ENCODE measurements at regions not wholly inside any gene's neighbourhood (a gene's known extent, or its start where the extent isn't known, plus 50 kb on each side); places are given as distances from the start of the nearest gene placed in this dataset.
"Not testable (repeated sequence)": the region's sequence is repeated elsewhere in the genome, so short reads cannot be mapped to it uniquely, and the experiment has no call there.

GRCh38 chr5:13133951-13134350, 810.5 kb downstream of the DNAH5 start:
- Mint-ChIP-seq H3K36me3 (ENCODE audit: low read depth) (no peaks in the 10 kb centered on the region), H3K4me3 (no peak overlapping the region), H3K9me3 (peaks cover 6% of the 10 kb centered on the region), H3K27ac (no peak overlapping the region), H3K4me1 (ENCODE audit: low read depth) (no peaks in the 10 kb centered on the region), H3K27me3 (no peaks in the 10 kb centered on the region)

- Mint-ChIP-seq H3K36me3 (ENCODE audit: low read depth) (no peaks in the 10 kb centered on the region), H3K4me3 (no peak overlapping the region), H3K27ac (no peak overlapping the region), H3K27me3 (no peaks in the 10 kb centered on the region), H3K4me1 (ENCODE audit: low read depth) (no peaks in the 10 kb centered on the region), H3K9me3 (peaks cover 15% of the 10 kb centered on the region)
Measured at GRCh38 chr5:13115476-13115875, 829.0 kb downstream of the DNAH5 start.

GRCh38 chr5:13108265-13108664, 836.2 kb downstream of the DNAH5 start:
- Mint-ChIP-seq H3K4me1 (ENCODE audit: low read depth) (no peaks in the 10 kb centered on the region), H3K27me3 (no peaks in the 10 kb centered on the region), H3K9me3 (peaks cover 16% of the 10 kb centered on the region), H3K27ac (no peak overlapping the region), H3K4me3 (no peak overlapping the region), H3K36me3 (ENCODE audit: low read depth) (no peaks in the 10 kb centered on the region)

GRCh38 chr5:13107537-13107936, 837.0 kb downstream of the DNAH5 start:
- Mint-ChIP-seq H3K27me3 (no peaks in the 10 kb centered on the region), H3K36me3 (ENCODE audit: low read depth) (no peaks in the 10 kb centered on the region), H3K4me1 (ENCODE audit: low read depth) (no peaks in the 10 kb centered on the region), H3K4me3 (no peak overlapping the region), H3K9me3 (peaks cover 12% of the 10 kb centered on the region), H3K27ac (no peak overlapping the region)

GRCh38 chr5:13081116-13081515, 863.4 kb downstream of the DNAH5 start:
- Mint-ChIP-seq H3K36me3 (ENCODE audit: low read depth) (no peaks in the 10 kb centered on the region), H3K27me3 (no peaks in the 10 kb centered on the region), H3K9me3 (peaks cover 16% of the 10 kb centered on the region), H3K27ac (no peak overlapping the region), H3K4me1 (ENCODE audit: low read depth) (no peaks in the 10 kb centered on the region), H3K4me3 (no peak overlapping the region)

GRCh38 chr5:13072936-13073335, 871.6 kb downstream of the DNAH5 start:
- H3K36me3 Mint-ChIP-seq (ENCODE audit: low read depth); H3K27ac Mint-ChIP-seq; H3K4me1 Mint-ChIP-seq (ENCODE audit: low read depth); H3K4me3 Mint-ChIP-seq; H3K27me3 Mint-ChIP-seq: not testable (repeated sequence)
- H3K9me3 Mint-ChIP-seq = peaks cover 26% of the 10 kb centered on the region

- H3K36me3 Mint-ChIP-seq (ENCODE audit: low read depth) = no peaks in the 10 kb centered on the region
- H3K9me3 Mint-ChIP-seq = peaks cover 17% of the 10 kb centered on the region
- H3K27me3 Mint-ChIP-seq = no peaks in the 10 kb centered on the region
- H3K27ac Mint-ChIP-seq = no peak overlapping the region
- no peak overlapping the region for H3K4me3 Mint-ChIP-seq
- no peaks in the 10 kb centered on the region for H3K4me1 Mint-ChIP-seq (ENCODE audit: low read depth)
Measured at GRCh38 chr5:13063088-13063487, 881.4 kb downstream of the DNAH5 start.

GRCh38 chr5:13045897-13046551, 898.5 kb downstream of the DNAH5 start:
- no peaks in the 10 kb centered on the region for H3K27me3 Mint-ChIP-seq
- H3K4me1 Mint-ChIP-seq (ENCODE audit: low read depth) = no peaks in the 10 kb centered on the region
- no peak overlapping the region for H3K27ac Mint-ChIP-seq
- no peak overlapping the region for H3K4me3 Mint-ChIP-seq
- no peaks in the 10 kb centered on the region for H3K36me3 Mint-ChIP-seq (ENCODE audit: low read depth)
- peaks cover 17% of the 10 kb centered on the region for H3K9me3 Mint-ChIP-seq

GRCh38 chr5:13034061-13034460, 910.4 kb downstream of the DNAH5 start:
- H3K27me3 Mint-ChIP-seq = no peaks in the 10 kb centered on the region
- H3K4me1 Mint-ChIP-seq (ENCODE audit: low read depth) = no peaks in the 10 kb centered on the region
- no peak overlapping the region for H3K4me3 Mint-ChIP-seq
- H3K9me3 Mint-ChIP-seq = peaks cover 9% of the 10 kb centered on the region
- no peaks in the 10 kb centered on the region for H3K36me3 Mint-ChIP-seq (ENCODE audit: low read depth)
- no peak overlapping the region for H3K27ac Mint-ChIP-seq

GRCh38 chr5:13029211-13029610, 915.3 kb downstream of the DNAH5 start:
- H3K4me3 Mint-ChIP-seq = no peak overlapping the region
- H3K27me3 Mint-ChIP-seq = no peaks in the 10 kb centered on the region
- no peak overlapping the region for H3K27ac Mint-ChIP-seq
- H3K4me1 Mint-ChIP-seq (ENCODE audit: low read depth) = no peaks in the 10 kb centered on the region
- no peaks in the 10 kb centered on the region for H3K36me3 Mint-ChIP-seq (ENCODE audit: low read depth)
- peaks cover 20% of the 10 kb centered on the region for H3K9me3 Mint-ChIP-seq

GRCh38 chr5:13027874-13028273, 916.6 kb downstream of the DNAH5 start:
- H3K36me3 Mint-ChIP-seq (ENCODE audit: low read depth) = no peaks in the 10 kb centered on the region
- no peak overlapping the region for H3K27ac Mint-ChIP-seq
- no peak overlapping the region for H3K4me3 Mint-ChIP-seq
- peaks cover 17% of the 10 kb centered on the region for H3K9me3 Mint-ChIP-seq
- H3K4me1 Mint-ChIP-seq (ENCODE audit: low read depth) = no peaks in the 10 kb centered on the region
- H3K27me3 Mint-ChIP-seq = no peaks in the 10 kb centered on the region

GRCh38 chr5:13019729-13020128, 924.8 kb downstream of the DNAH5 start:
- no peaks in the 10 kb centered on the region for H3K36me3 Mint-ChIP-seq (ENCODE audit: low read depth)
- H3K4me3 Mint-ChIP-seq = no peak overlapping the region
- no peaks in the 10 kb centered on the region for H3K27me3 Mint-ChIP-seq
- H3K9me3 Mint-ChIP-seq = peaks cover 3% of the 10 kb centered on the region
- no peak overlapping the region for H3K27ac Mint-ChIP-seq
- H3K4me1 Mint-ChIP-seq (ENCODE audit: low read depth) = no peaks in the 10 kb centered on the region

- no peak overlapping the region for H3K27ac Mint-ChIP-seq
- H3K4me1 Mint-ChIP-seq (ENCODE audit: low read depth) = no peaks in the 10 kb centered on the region
- no peaks in the 10 kb centered on the region for H3K27me3 Mint-ChIP-seq
- H3K4me3 Mint-ChIP-seq = no peak overlapping the region
- H3K36me3 Mint-ChIP-seq (ENCODE audit: low read depth) = no peaks in the 10 kb centered on the region
- H3K9me3 Mint-ChIP-seq = peaks cover 12% of the 10 kb centered on the region
Measured at GRCh38 chr5:13003457-13003856, 941.0 kb downstream of the DNAH5 start.

- Mint-ChIP-seq H3K27ac (no peak overlapping the region), H3K27me3 (no peaks in the 10 kb centered on the region), H3K36me3 (ENCODE audit: low read depth) (no peaks in the 10 kb centered on the region), H3K9me3 (peaks cover 11% of the 10 kb centered on the region), H3K4me3 (no peak overlapping the region), H3K4me1 (ENCODE audit: low read depth) (no peaks in the 10 kb centered on the region)
Measured at GRCh38 chr5:12999667-13000066, 944.8 kb downstream of the DNAH5 start.

- H3K4me3 Mint-ChIP-seq = no peak overlapping the region
- no peaks in the 10 kb centered on the region for H3K27me3 Mint-ChIP-seq
- no peak overlapping the region for H3K27ac Mint-ChIP-seq
- H3K4me1 Mint-ChIP-seq (ENCODE audit: low read depth) = no peaks in the 10 kb centered on the region
- H3K36me3 Mint-ChIP-seq (ENCODE audit: low read depth) = no peaks in the 10 kb centered on the region
- peaks cover 16% of the 10 kb centered on the region for H3K9me3 Mint-ChIP-seq
Measured at GRCh38 chr5:12985142-12985541, 959.3 kb downstream of the DNAH5 start.

- H3K36me3 Mint-ChIP-seq (ENCODE audit: low read depth) = no peaks in the 10 kb centered on the region
- H3K9me3 Mint-ChIP-seq = peaks cover 6% of the 10 kb centered on the region
- H3K27ac Mint-ChIP-seq = no peak overlapping the region
- H3K27me3 Mint-ChIP-seq = no peaks in the 10 kb centered on the region
- no peaks in the 10 kb centered on the region for H3K4me1 Mint-ChIP-seq (ENCODE audit: low read depth)
- H3K4me3 Mint-ChIP-seq = no peak overlapping the region
Measured at GRCh38 chr5:12974856-12975255, 969.6 kb downstream of the DNAH5 start.

Measured in stimulated activated naive CD8-positive, alpha-beta T cell treated with anti-CD3 and anti-CD28 coated beads, Interleukin-15, Interleukin-2, amounts not matched to agents 100 ng/mL and 50 ng/mL, for 24 hours (primary cell).